ENCODE measurements at regions not wholly inside any gene's neighbourhood (a gene's known extent, or its start where the extent isn't known, plus 50 kb on each side); places are given as distances from the start of the nearest gene placed in this dataset.

DNA sequence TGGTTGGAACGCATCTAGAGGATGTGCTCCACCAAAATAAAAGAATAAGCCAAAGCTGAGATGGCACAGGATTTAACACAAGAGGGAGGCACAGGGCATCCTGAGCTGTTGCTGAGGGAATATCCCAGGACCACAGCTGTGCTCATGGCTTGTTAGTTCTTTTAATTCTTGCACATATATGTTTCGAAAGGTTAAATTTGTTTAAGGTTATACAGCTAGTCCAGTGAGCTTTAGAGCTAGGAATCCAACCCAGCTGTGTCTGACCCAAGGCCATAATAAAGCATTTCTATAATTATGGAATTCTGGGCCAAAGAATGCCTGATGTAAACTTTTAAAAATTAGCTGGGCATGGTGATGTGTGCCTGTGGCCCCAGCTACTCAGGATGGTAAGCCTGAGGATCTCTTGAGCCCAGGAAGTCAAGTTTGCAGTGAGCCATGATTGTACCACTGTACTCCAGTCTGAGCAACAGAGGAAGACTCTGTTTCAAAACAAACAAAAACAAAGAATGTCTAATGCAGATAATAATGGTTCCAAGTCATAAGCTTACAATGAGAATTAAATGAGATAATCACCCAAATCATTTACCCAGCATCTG, 66.4 kb upstream of the CCBE1 start:
- TF ChIP-seq, protein P1, sequence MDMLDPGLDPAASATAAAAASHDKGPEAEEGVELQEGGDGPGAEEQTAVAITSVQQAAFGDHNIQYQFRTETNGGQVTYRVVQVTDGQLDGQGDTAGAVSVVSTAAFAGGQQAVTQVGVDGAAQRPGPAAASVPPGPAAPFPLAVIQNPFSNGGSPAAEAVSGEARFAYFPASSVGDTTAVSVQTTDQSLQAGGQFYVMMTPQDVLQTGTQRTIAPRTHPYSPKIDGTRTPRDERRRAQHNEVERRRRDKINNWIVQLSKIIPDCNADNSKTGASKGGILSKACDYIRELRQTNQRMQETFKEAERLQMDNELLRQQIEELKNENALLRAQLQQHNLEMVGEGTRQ (IDR thresholded peaks at IDR 0.05): no peak
- TF ChIP-seq MAZ (IDR thresholded peaks at IDR 0.05; ENCODE audit: borderline replicate concordance, low read depth, low read length) (no peak), POLR2AphosphoS2 (conservative IDR thresholded peaks at IDR 0.05; ENCODE audit: low read length) (no peak), ZSCAN20 (CRISPR knock-in tag; IDR thresholded peaks at IDR 0.05) (no peak), CHD2 (IDR thresholded peaks at IDR 0.05; ENCODE audit: low read length, partially characterized antibody) (no peak), CBX8 (IDR thresholded peaks at IDR 0.05) (no peak)
- TF ChIP-seq, protein P2, sequence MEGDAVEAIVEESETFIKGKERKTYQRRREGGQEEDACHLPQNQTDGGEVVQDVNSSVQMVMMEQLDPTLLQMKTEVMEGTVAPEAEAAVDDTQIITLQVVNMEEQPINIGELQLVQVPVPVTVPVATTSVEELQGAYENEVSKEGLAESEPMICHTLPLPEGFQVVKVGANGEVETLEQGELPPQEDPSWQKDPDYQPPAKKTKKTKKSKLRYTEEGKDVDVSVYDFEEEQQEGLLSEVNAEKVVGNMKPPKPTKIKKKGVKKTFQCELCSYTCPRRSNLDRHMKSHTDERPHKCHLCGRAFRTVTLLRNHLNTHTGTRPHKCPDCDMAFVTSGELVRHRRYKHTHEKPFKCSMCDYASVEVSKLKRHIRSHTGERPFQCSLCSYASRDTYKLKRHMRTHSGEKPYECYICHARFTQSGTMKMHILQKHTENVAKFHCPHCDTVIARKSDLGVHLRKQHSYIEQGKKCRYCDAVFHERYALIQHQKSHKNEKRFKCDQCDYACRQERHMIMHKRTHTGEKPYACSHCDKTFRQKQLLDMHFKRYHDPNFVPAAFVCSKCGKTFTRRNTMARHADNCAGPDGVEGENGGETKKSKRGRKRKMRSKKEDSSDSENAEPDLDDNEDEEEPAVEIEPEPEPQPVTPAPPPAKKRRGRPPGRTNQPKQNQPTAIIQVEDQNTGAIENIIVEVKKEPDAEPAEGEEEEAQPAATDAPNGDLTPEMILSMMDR (IDR thresholded peaks at IDR 0.05): no peak
